KMS-11 (cell line): ENCODE measurements at regions not wholly inside any gene's neighbourhood (a gene's known extent, or its start where the extent isn't known, plus 50 kb on each side); places are given as distances from the start of the nearest gene placed in this dataset.

Source experiments
- H2AFZ ChIP-seq: fragments of 200-600 bp; sonication (generic); 2 replicates; pipeline ENCODE4 v1.6.1; 2016; ENCODE audit warnings: antibody characterized with exemption, mixed run types, low read depth
- H3K27ac ChIP-seq: fragments of 200-600 bp; sonication (generic); 2 replicates; pipeline ENCODE4 v1.6.1; 2016; ENCODE audit warnings: mild to moderate bottlenecking, mixed run types
- H3K27me3 ChIP-seq: fragments of 200-600 bp; sonication (generic); 2 replicates; pipeline ENCODE4 v1.6.1; 2017; ENCODE audit warnings: mild to moderate bottlenecking, low read depth, mixed run types, moderate library complexity; ENCODE audit not compliant: insufficient read depth
- H3K36me3 ChIP-seq: fragments of 200-600 bp; sonication (generic); 2 replicates; pipeline ENCODE4 v1.6.1; 2017; ENCODE audit warnings: mild to moderate bottlenecking, mixed run types; ENCODE audit not compliant: insufficient read depth
- H3K4me1 ChIP-seq: fragments of 200-600 bp; sonication (generic); 2 replicates; pipeline ENCODE4 v1.6.1; 2016; ENCODE audit warnings: mild to moderate bottlenecking, low read depth, mixed run types; ENCODE audit not compliant: poor library complexity, severe bottlenecking
- H3K4me2 ChIP-seq: fragments of 200-600 bp; sonication (generic); 2 replicates; pipeline ENCODE4 v1.7.0; 2016; ENCODE audit warnings: mild to moderate bottlenecking, mixed run types
- H3K4me3 ChIP-seq: fragments of 200-600 bp; sonication (generic); IDR thresholded peaks from 2 replicates; pipeline ENCODE4 v1.6.1; 2017; ENCODE audit warnings: low read depth, low read length, mixed read lengths; ENCODE audit not compliant: insufficient read depth
- H3K79me2 ChIP-seq: fragments of 200-600 bp; sonication (generic); 2 replicates; pipeline ENCODE4 v1.6.1; 2016; ENCODE audit warnings: low read depth, mixed run types; ENCODE audit not compliant: insufficient read depth
- H3K9ac ChIP-seq: fragments of 200-600 bp; sonication (generic); 2 replicates; pipeline ENCODE4 v1.6.1; 2016; ENCODE audit warnings: mild to moderate bottlenecking, mixed run types
- H4K20me1 ChIP-seq: fragments of 200-600 bp; sonication (generic); 2 replicates; pipeline ENCODE4 v1.6.1; 2016; ENCODE audit warnings: mild to moderate bottlenecking, mixed run types; ENCODE audit not compliant: insufficient read depth
- CTCF ChIP-seq: fragments of 200-600 bp; sonication (generic); conservative IDR thresholded peaks from 2 replicates; pipeline ENCODE4 v1.6.1; 2017; ENCODE audit warnings: low read depth, mild to moderate bottlenecking, antibody characterized with exemption, low read length, moderate library complexity, mixed read lengths

GRCh38 chr6:114608091-114608490 lies 265.3 kb upstream of the HS3ST5 start:
- no peak overlapping the region for H2AFZ ChIP-seq
- H3K9ac ChIP-seq: no peak overlapping the region
- H3K27me3 ChIP-seq: no peaks in the 10 kb centered on the region
- TF ChIP-seq CTCF: no peak
- no peak overlapping the region for H3K4me2 ChIP-seq
- no peaks in the 10 kb centered on the region for H4K20me1 ChIP-seq
- no peak overlapping the region for H3K27ac ChIP-seq
- no peaks in the 10 kb centered on the region for H3K36me3 ChIP-seq
- H3K79me2 ChIP-seq: no peaks in the 10 kb centered on the region
- no peak overlapping the region for H3K4me3 ChIP-seq
- H3K4me1 ChIP-seq: no peaks in the 10 kb centered on the region

- H3K27me3 ChIP-seq: no peaks in the 10 kb centered on the region
- no peaks in the 10 kb centered on the region for H3K4me1 ChIP-seq
- no peak overlapping the region for H3K4me3 ChIP-seq
- H3K79me2 ChIP-seq: no peaks in the 10 kb centered on the region
- no peak overlapping the region for H3K9ac ChIP-seq
- no peak overlapping the region for H3K27ac ChIP-seq
- no peak overlapping the region for H3K4me2 ChIP-seq
- H2AFZ ChIP-seq: no peak overlapping the region
- no peaks in the 10 kb centered on the region for H4K20me1 ChIP-seq
- H3K36me3 ChIP-seq: no peaks in the 10 kb centered on the region
- TF ChIP-seq CTCF: no peak
Observed at GRCh38 chr6:114605656-114606055, 262.8 kb upstream of the HS3ST5 start.

- no peak overlapping the region for H2AFZ ChIP-seq
- H3K27ac ChIP-seq: no peak overlapping the region
- H3K27me3 ChIP-seq: no peaks in the 10 kb centered on the region
- H3K4me1 ChIP-seq: no peaks in the 10 kb centered on the region
- H3K4me3 ChIP-seq: no peak overlapping the region
- no peak overlapping the region for H3K9ac ChIP-seq
- TF ChIP-seq CTCF: no peak
- no peaks in the 10 kb centered on the region for H3K36me3 ChIP-seq
- no peak overlapping the region for H3K4me2 ChIP-seq
- H3K79me2 ChIP-seq: no peaks in the 10 kb centered on the region
- no peaks in the 10 kb centered on the region for H4K20me1 ChIP-seq
Observed at GRCh38 chr6:114600381-114600780, 257.6 kb upstream of the HS3ST5 start.

- H3K27me3 ChIP-seq: no peaks in the 10 kb centered on the region
- no peak overlapping the region for H3K9ac ChIP-seq
- H2AFZ ChIP-seq: no peak overlapping the region
- H3K27ac ChIP-seq: no peak overlapping the region
- TF ChIP-seq CTCF: no peak
- H3K4me2 ChIP-seq: no peak overlapping the region
- H3K4me1 ChIP-seq: no peaks in the 10 kb centered on the region
- no peaks in the 10 kb centered on the region for H4K20me1 ChIP-seq
- H3K79me2 ChIP-seq: no peaks in the 10 kb centered on the region
- no peak overlapping the region for H3K4me3 ChIP-seq
- no peaks in the 10 kb centered on the region for H3K36me3 ChIP-seq
Observed at GRCh38 chr6:114595591-114595990, 252.8 kb upstream of the HS3ST5 start.

GRCh38 chr6:114595186-114595585 lies 252.4 kb upstream of the HS3ST5 start:
- no peaks in the 10 kb centered on the region for H4K20me1 ChIP-seq
- no peak overlapping the region for H3K27ac ChIP-seq
- H3K9ac ChIP-seq: no peak overlapping the region
- no peaks in the 10 kb centered on the region for H3K27me3 ChIP-seq
- no peak overlapping the region for H3K4me2 ChIP-seq
- H3K4me3 ChIP-seq: no peak overlapping the region
- no peak overlapping the region for H2AFZ ChIP-seq
- no peaks in the 10 kb centered on the region for H3K79me2 ChIP-seq
- H3K36me3 ChIP-seq: no peaks in the 10 kb centered on the region
- no peak for TF ChIP-seq CTCF
- no peaks in the 10 kb centered on the region for H3K4me1 ChIP-seq
